HL-60/S4 treated with phorbol 12-myristate 13-acetate at 8.2 ng/mL for 4 days and 3 days (cell line): ENCODE measurements at regions not wholly inside any gene's neighbourhood (a gene's known extent, or its start where the extent isn't known, plus 50 kb on each side); places are given as distances from the start of the nearest gene placed in this dataset.

Experiments
- in situ Hi-C: fragments of 300-500 bp; cut with MboI; formaldehyde crosslinking; loops from 2 replicates; pipeline ENCODE4 v1.15.0; 2022; ENCODE audit warnings: low sequenced_read_pairs

DNA sequence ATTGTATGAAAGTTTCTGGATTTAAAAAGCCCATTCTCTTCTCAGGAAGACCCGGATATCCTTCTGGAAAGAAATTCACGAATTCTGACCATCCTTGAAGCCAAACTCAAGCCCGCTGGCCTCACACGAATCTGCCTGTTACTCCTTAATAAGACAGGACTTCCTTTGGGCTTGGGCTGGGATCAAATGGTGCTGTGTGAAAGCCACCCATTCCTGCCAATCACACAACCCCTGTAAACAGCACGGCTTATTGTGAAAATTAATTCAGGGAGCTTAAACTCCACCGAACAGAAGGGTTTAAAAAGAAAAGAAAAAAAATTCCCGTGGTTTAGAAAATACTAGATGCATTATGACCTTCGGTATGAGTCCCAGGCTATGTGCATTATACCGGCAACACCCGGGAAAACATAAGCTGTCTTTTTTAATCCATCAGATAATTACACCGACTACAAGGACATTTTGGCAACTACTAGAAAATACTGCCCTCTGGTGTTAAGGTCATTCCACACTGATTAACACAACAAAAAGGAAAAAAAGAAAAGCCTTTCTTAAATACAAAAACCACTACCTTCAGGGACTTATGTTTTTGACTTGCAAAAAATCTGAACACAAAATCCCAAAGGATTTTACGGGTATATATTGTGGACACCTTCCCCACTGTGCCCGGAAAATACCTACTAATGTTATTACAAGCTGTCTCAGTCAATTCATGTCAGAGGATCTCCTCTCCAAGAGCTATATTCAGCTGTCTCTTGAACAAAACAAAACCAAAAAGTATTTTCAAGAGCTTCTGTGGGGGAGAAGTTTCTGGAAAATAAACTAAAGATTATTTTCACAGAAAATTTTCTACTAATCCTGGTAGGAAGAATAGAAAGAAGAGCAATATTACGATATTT lies 76.0 kb upstream of the LSM14A start:
- in situ Hi-C loops: loop anchor here (10.0 kb wide), 1 partner anchor 311 kb away; no protein-coding TSS in a partner anchor

DNA sequence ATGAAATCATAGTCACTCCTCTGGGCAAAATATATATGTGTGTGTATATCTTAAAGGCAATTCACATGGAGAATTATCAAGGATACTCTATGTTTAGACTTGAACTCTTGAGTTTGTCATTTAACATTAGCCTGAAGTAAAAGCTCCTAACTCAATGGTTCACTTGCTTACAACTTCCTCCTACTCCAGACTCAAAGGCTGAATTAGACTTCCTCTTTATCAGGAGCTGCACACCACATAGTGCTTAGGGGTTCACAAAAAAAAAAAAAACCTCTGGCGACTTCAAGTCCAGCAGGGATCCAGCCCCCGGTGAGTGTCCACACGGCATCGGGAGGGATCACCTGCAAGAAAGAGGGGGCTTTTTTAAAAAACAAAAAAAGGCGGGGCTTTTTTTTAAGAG lies 68.2 kb upstream of the LSM14A start:
- in situ Hi-C loops: no loop called here

DNA sequence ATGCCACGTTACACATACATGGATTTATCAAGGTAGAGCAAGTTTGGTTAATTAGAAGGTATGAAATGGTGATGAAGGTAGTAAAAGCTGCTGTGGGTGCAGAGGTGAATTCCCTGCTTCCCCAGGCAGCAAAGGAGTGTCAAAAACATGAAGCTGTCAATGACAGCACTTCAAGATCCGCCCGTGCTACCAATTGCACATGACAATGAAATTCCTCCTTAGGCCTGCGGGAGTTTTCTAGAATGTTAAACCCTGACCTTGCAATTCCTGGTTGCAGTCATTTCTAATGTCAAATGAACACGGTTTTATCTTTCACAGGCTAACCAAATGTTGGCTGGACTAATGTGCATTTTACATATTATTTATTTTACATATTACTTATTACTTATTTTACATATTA lies 67.7 kb upstream of the LSM14A start:
- in situ Hi-C loops: no loop called here

DNA sequence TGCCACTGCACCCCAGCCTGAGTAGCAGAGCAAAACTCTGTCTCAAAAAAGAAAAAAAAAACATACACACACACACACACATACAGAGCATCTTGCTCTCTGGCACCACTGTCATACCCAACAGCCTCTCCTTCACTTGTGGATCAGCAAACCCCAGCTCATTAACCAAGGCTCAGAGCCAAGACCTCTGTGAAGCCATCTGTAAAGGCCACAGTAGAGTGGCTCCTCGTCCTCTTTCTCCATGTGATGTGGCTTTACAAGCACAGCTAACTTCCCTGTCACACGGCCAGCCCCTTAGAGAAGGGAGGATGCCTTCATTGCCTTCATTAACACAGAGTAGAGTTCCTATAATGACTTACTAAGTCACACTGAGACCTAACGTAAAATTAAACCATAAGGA lies 62.7 kb upstream of the LSM14A start:
- in situ Hi-C loops: no loop called here

DNA sequence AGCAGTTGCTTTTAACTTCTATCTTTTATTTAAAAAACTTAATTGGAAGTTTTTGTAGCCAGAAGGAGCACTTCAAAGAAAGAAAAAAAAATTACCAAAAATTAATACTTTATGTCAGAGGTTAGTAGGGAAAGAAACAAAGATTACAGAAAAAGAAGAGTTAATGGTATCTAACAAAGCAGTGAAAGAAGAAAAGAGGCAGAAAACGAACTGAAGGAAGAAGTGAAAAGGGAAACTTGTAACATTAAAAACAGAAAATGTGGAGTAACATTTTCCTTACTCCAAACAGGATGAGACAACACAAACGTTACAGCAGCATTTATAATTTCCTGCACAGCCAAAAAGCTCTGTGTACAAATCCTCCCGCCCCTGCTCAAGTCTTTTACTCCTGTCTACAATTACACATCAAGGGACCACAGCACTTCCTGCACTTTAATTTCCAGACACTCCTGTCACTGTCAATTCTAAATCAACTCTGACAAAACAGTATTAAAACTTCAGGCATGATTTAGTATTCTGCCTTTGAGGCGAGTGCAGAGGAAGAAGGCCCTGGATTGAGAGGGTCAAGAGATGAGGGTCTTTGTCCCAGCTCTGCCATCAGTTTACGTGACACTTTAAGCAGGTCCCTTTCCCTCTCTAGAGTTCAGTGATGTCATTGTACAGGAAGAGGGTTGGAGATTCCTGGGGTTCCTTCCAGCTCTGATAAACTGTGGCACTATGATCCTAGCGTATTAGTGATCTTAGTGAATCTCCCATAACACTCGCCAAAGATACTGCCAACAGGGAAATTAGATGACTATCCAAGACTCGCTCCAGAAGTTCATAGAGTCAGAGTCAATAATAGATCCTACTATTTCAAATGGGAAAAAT lies 53.2 kb upstream of the LSM14A start:
- in situ Hi-C loops: no loop called here

GRCh38 chr19:34120141-34120540 lies 52.2 kb upstream of the LSM14A start:
- in situ Hi-C loops: no loop called here

GRCh38 chr19:34120846-34121639 lies 51.3 kb upstream of the LSM14A start:
- in situ Hi-C loops: no loop called here
